Fibroblast of skin of left biceps (primary cell): ENCODE measurements at regions not wholly inside any gene's neighbourhood (a gene's known extent, or its start where the extent isn't known, plus 50 kb on each side); places are given as distances from the start of the nearest gene placed in this dataset.

Source experiments
- DNase-seq, 2 experiments: peaks; one replicate each; pipeline ENCODE4 v3.0.0-alpha.2; 2013; ENCODE audit warnings: low read depth in 2 of 2

DNA sequence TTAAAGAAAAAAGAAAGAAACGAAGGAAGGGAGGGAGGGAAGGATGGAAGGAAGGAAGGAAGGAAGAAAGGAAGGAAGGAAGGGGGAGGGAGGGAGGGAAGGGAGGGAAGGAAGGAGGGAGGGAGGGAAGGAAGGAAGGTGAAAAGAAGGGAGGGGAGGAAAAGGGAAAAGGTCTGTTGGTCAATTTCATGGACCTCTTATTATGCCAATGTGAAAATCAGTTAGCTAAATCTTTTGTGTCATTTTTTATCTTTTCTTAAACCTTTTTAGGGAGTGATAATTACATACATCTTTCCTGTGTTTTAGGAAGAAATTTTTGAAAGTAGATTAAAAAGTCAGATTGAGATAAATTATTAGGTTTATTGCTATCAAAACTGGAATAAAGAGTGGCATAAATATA, 670.2 kb upstream of the CITED2 start:
- DNase-seq: no peak

DNA sequence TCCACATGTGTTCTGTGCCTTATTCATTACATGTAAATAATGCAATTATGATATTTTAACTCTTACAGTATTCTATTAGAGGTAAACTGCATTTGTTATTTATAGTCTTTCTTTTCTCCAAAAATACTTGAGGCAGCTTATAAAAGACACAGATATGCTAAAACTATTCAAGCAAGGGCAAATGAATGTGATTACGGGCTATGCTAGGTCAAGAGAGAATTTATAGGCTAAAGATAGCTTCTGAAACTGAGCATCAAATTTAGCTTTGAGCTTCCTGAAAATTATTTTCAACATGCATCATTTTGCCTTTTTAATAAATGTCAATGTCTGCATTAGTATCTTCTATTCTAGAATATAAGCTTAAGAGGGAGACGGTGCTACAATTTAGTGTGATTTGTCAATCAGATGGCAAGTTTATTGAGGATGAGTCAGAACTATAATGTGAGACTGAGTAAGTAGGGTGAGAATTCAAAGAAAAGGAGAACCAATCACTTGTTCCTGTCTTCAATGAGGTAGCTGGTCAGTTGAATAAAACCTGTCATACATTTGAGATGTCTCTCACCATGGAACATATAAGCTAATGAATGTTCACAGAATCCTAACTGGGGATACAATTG, 669.4 kb upstream of the CITED2 start:
- no peak for DNase-seq

DNA sequence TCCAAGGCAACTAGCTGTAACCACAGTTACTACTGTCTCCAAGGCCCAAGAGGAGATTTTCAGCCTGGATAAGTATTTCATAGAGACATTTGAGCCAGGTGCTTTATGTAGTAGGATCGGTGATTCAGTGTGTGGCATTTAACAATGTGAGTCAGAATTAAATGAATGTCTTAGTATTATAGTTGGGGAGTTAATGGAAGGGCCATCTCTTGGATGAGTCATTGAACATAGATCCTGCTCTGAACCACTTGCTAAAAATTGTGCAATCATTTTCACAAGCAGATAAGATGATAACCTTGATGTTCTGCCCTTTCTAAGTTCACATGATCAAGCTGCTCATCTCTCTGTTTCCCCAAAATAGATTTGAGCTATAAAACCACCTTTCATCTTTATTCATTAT, 668.9 kb upstream of the CITED2 start:
- peak; percentile 80 to 83 for DNase-seq

DNA sequence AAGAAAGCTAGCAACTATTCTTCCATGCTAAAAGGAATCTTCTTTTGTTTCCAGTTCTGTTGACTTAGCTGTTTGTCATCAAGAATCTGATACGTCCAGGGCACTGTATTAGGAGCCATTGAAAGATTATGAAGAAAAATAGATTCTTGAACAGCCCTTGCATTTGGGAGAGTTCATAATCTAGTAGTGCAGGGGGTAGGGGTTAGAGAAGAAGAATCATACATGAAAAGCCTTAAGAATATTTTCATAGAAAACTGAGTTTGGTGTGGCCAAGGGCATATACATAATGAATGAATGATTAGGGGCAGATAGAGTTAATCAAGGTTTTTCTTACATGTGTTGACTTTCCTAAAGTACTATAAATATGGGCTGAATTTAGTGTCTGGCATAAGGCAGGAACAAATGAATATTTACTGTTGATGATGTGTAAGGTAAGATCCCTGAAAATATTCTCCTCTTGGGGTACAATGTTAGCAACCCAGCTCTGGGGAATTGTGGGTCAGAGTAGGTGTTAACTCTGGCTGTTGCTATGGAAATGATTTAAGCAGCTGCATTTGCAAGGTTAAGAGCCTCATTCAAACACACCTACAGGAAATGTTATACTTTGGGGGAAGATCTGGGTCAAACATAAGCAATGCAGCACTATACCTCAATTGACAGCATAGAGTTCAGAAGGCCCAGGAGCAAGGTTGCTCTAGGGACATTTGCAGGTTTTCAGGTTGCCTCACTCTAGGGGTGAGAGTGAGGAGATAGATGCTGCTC, 667.3 kb upstream of the CITED2 start:
- no peak for DNase-seq

DNA sequence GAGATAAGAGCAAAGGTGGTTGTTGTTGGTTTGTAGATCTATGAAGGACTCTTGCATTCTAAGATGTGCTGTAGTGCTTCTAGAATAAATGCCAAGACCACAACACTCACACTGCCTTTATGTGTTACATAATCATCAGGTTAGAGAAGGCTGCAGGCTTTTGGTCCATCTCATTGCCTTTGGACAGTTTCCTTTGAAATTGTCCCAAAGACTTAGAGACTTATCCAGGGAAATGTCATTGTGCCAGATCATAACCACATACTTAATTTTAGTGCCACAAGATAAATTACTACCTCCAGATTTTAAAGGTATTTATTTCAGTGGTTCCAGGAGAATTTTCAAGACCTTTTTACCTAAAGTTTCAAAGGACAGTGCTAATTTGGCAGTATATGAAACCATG, 666.6 kb upstream of the CITED2 start:
- DNase-seq: no peak

DNA sequence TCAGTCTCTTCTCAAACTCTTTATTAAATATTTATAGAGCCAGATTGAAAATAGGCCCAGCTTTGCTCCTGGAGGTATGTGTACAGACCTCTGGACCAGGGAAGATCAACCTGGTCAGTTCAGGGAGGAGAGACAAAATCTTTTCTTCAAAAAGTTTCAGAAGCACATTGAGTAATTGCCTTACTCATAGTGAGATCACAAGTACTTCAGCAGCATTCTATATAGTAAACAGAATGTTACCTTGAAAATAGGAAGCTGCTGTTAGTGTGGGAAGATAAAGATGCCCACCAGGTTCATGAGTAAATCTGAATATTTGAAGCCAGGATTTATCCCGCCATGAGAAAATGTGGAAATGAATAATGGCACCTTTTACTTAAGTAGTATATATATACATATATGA, 665.9 kb upstream of the CITED2 start:
- DNase-seq: no peak

DNA sequence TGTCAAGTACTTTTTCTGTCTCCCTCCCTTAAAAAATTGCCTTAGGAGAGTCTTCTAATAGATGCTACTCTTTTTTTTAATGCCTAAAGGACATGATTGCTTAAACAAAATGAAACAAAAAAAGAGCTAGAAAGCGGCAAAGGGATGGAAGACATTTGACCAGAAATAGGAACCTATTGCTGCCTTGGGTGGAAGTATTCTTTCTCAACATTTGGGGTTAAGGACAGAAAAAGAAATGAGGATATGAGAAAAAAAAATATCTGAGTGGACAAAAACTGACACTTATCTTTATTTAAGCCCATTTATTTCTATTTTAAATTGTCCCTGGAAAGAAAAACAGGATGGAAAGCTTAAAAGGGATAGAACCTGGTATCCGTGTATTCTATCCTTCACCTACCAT, 664.9 kb upstream of the CITED2 start:
- DNase-seq: no peak

DNA sequence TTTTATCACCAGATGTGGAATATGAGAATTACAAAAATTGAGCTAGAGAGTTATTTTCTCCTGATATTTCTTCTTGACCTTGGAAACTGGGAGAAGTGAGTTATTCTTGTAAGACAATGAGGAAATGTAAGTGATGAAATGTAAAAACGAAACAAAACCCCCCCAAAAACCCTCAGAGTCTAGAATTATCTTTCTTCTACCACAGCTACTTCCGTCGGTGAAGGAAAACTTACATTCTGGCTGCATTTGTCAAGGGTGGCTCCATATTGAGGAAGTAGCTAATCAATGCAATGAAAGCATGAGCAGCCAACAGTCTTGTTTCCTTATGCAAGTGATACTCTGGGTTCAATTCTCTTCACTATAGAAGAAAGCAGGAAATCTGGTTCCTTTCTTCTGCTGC, 661.7 kb upstream of the CITED2 start:
- DNase-seq: no peak

DNA sequence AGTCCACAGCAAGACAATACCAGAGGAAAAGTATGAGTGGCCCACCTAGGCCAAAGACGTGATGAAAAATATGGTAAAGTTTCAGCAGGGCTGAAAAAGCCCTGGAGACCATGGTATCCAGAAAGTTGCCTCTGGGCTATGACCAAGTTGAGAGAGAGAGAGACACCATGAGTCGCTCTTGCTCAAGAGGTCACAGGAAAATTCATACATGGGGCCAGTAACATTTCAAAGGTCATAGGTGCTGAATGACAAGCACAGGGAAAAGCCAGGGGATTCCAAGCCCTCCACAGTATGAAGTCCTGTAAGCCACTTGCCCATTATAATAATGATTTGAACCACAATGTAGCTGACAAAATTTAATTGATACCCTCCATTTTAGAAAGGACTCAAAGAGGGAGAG, 657.7 kb upstream of the CITED2 start:
- no peak for DNase-seq

DNA sequence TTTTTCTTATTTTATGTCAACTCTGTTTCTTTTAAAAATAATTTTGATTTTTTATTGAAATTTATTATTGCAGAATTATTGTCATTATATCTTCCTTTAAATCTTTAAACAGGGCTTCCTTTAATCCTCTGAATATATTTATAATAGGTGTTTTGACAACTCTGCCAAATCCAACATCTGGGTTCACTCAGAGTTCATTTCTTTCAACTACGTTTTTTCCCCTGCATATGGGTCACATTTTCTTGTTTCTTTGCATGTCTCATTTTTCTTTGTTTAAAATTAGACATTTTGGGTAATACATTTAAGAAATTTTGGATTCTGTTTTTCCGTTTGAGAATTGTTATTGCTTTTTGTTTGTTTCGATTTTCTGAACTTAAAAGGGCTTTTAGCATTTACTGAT, 655.1 kb upstream of the CITED2 start:
- no peak for DNase-seq

DNA sequence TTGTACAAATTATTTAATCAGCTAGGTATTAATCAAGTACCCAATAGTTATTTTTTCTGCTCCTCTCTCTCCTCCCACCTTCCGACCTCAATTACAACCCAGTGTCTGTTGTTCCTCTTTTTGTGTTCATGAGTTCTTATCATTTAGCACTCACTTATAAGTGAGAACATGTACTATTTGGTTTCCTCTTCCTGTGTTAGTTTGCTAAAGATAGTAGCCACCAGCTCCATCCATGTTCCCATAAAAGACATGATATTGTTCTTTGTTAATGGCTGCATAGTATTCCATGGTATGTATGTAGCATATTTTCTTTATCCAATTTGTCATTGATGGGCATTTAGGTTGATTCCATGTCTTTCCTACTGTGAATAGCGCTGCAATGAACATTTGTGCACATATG, 652.8 kb upstream of the CITED2 start:
- no peak for DNase-seq

DNA sequence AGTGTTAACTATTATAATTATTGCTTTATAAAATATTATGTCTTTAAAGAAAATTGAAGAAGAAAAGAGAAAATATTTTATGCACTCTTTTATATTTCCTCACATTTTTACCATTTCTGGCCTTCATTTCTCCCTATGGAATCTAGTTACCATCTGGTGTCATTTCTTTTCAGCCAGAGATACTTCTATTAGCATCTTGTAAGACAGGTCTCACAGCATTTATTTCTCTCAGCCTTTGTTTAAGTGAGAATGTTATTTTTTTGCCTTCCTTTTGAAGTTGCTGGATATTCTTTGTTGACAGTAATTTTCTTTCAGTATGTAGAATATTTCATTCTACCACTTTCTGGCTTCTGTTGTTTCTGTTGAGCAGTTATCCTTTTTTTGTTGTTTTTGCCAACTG, 652.1 kb upstream of the CITED2 start:
- DNase-seq: no peak

DNA sequence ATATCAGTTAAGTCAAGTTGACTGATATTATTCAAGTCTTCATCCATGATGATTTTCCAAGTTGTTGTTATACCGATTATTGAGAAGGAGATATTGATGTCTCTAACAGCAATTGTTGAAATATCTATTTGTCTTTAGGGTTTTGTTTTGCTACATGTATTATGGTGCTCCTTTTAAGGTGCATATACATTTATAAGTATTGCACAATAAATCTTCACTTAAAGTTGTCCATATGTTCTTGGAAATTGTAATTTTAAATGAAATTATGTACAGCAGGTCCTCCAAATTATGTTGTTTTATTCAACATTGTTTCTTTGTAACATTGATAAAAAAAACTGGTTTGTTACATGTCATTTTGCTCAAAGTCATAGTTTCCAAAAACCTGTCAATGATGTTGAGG, 650.7 kb upstream of the CITED2 start:
- DNase-seq: no peak

DNA sequence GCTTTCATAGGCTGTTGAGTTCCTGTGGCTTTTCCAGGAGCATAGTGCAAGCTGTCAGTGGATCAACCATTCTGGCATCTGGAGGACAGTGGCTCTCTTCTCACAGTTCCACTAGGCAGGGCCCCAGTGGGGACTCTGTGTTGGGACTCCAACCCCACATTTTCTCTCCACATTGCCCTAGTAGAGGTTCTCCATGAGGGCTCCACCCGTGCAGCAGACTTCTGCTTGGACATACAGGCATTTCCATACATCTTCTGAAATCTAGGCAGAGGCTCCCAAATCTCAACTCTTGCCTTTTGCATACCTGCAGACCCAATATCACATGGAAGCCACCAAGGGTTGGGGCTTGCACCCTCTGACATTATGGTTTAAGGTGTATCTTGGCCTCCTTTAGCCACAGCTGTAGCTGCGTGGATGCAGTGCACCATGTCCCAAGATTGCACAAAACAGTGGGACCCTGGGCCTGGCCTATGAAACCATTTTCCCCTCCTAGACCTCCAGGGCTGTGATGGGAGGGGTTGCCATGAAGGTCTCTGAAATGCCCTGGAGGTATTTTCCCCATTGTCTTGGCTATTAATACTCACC, 645.9 kb upstream of the CITED2 start:
- no peak for DNase-seq

DNA sequence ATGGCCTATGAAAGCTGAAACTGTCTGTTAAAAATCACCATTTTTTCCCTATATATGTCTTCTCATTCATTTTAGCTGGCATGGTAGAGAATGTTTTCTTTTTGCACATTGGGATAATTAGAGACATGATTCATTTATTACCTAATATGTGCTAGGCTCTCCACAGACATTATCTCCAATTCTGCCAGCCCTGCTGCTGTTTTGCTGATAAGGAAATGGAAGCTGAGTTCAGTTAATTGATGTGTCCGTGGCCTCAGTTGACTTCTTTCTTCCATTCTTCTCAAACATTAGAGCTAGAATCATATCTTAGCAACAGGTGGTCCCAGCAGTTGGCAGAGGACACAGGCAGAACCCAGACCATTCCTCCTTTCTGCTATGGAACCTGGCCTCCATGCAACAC, 644.1 kb upstream of the CITED2 start:
- DNase-seq: no peak

DNA sequence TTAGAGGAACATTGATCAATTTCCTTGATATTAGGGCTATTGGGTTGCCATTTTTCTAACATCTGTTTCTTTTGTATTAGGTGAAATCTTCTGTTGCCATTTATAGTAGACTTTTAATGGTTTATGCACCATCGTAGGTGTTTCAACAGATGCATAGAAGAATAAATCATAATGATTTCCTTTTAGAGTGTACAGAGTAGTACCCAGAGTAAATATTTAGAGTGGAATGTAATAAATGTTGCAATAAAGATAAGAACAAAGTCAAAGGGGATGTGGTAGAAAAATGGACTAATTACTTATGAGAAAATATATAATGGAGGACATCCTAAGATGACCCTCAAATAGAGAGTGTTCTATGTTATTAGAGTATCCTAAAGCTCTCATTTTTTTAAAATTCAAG, 643.0 kb upstream of the CITED2 start:
- no peak for DNase-seq

DNA sequence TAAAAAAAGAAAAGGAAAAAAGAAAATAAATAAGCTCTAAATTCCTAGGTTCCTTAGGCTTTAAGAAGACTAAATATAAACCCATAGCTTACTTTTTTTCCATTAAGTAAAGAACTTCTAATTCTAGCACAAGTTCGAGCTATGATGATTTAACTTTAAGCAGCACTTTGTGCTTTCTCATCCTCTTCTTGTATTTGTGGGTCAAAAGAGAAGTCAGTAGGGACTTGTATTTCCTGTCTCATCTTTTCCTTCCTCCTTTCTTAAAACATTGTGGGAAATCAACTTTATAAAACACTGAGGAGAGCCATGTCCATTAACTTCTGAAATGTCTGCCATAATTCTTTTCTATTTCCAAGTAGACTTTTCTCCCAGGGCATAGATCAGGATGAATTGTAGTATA, 637.7 kb upstream of the CITED2 start:
- DNase-seq: no peak

DNA sequence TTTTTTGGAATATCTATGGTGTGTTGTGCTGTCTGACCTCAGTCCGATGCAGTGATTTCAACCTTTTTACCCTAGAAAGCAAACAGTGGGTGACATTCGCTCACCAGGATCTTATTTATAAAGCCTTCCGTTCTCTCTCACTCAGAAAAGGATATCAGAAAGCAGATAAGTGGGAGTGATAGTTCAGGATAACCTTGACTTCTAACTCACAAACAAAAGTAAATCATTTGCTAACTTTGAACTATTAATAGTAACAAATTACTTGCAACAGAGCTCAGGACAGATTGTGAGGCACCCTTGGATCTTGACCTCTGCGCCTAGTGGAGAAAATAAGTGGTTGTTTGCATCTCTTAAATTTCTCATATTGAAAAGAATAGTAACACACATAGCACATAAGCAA, 637.1 kb upstream of the CITED2 start:
- no peak for DNase-seq

DNA sequence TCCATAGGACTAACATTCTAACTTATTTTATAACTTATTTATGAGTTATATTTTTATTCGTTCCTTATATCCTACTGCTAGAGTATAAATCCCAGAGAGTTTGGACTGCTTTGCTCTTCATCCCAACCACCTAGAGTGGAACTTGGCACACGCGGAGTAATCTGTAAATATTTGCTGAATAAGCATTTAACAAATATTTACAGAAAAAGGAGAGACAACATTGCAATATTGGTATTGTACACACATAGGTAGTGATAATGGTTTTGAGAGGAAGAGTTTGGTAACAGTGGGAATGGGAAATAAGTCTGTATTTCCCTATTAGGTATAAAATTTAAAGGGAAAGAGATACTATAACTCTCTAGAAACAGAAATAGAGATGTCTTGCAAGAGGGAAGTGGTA, 634.8 kb upstream of the CITED2 start:
- DNase-seq: no peak

DNA sequence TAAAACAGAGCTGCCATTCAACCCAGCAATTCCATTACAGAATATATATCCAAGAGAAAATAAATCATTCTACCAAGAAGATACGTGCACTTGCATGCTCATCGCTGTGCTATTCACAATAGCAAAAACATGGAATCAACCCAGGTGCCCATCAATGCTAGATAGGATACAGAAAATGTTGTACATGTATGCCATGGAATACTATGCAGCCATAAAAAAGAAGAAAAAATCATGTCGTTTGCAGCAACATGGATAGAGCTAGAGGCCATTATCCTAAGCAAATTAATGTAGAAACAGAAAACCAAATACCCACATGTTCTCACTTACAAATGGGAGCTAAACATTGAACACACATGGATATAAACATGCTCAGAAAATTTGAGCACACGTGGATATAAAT, 633.1 kb upstream of the CITED2 start:
- no peak for DNase-seq

DNA sequence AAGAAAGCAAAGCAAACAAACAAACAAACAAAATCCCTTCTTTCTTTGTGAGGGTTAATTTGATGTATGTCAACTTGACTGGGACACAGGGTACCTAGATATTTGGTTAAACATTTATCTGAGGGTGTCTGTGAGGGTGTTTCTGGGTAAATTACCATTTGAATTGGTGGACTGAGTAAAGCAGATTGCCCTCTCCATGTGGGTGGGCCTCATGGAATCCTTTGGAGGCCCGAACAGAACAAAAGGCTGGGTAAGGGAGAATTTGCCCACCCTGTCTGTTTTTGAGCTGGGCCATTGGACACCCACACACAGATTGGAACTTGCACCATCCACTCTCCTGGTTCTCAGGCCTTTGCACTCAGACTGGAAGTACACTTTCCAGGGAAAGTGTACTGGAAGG, 628.8 kb upstream of the CITED2 start:
- no peak for DNase-seq

DNA sequence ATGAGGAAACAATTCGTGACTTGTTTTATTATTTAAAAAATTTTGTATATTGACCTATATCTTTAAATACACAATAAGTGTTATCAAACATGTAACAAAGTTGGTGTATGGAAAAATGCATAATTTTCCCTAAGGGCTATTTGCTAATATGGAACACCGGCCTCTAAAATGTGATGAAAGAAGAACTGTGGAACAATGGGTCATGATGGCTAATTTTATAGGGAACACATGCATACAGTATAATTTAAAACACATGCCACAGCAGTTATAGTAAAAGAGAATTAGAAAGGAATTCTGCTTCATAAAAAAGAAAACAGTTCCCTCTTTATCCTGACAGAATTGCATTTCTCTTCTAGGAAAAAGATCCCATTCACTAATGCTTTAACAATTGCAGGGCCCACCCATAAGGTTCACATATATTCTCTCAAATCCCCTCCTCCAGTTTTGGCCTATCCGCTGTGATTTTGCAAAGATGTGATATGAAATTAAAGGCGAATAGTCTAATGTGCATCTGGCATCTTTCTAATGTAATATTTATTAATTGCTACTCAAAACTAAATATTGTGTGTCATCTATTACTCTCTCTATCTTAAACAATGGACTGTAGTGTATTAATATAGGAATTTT, 628.1 kb upstream of the CITED2 start:
- DNase-seq: peak; percentile 86 to 90

DNA sequence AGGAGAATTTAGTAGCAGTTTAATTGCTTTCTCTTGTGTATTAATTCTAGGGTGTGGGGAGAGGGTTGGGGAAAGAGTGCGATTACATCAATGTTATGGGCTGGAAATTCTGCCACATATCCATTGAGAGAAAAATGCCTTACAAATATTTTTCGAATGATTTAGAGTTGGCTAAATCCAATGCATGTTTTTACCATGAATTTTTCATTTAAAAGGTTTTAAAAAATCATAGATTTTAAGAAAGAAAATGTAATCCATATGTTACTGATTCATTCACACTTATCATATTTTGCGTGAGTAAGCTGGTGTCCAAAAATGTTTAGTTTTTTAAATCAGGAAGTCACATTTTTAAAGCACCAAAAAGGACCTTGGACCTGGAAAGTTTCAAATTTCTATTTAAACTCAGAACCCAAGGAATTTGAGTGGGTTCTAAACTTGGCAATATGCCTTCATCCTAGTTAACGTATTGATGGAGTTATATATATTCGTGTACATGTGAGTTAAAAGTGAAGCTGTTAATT, 627.4 kb upstream of the CITED2 start:
- DNase-seq: peak; percentile 88 to 91
